ENCODE measurements at regions not wholly inside any gene's neighbourhood (a gene's known extent, or its start where the extent isn't known, plus 50 kb on each side); places are given as distances from the start of the nearest gene placed in this dataset.

DNA sequence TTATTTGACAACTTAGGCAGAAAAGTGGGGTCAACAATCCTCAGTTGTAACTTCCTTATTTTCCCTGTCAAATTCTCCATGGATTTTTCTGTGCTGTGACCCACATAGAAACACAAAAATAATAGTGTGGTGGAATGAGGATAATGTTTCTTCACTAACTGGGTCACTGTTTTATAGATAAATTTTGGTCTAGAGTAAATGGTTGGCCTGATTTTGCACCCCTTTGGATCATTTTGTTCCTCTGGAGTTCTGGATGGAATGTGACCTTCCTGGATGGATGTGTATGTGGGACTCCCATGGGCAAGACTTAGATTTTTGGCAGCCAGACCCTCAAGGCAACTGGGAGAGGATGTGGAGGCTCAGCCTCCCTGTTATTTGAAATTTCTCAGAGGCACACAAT lies 52.7 kb upstream of the RNU6-8 start:
- TF ChIP-seq, protein P1, sequence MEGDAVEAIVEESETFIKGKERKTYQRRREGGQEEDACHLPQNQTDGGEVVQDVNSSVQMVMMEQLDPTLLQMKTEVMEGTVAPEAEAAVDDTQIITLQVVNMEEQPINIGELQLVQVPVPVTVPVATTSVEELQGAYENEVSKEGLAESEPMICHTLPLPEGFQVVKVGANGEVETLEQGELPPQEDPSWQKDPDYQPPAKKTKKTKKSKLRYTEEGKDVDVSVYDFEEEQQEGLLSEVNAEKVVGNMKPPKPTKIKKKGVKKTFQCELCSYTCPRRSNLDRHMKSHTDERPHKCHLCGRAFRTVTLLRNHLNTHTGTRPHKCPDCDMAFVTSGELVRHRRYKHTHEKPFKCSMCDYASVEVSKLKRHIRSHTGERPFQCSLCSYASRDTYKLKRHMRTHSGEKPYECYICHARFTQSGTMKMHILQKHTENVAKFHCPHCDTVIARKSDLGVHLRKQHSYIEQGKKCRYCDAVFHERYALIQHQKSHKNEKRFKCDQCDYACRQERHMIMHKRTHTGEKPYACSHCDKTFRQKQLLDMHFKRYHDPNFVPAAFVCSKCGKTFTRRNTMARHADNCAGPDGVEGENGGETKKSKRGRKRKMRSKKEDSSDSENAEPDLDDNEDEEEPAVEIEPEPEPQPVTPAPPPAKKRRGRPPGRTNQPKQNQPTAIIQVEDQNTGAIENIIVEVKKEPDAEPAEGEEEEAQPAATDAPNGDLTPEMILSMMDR (IDR thresholded peaks at IDR 0.05), result no peak
- no peak for TF ChIP-seq POLR2A (IDR thresholded peaks at IDR 0.05)
